ENCODE measurements at regions not wholly inside any gene's neighbourhood (a gene's known extent, or its start where the extent isn't known, plus 50 kb on each side); places are given as distances from the start of the nearest gene placed in this dataset.

GRCh38 chr18:2390158-2390557 lies 181.1 kb downstream of the METTL4 start:
- ATAC-seq (no peak), DNase-seq (ENCODE audit: low spot score) (no peak)

- DNase-seq (ENCODE audit: low spot score) = no peak
- ATAC-seq = no peak
These were observed 179.8 kb downstream of the METTL4 start for GRCh38 chr18:2391470-2391869.

GRCh38 chr18:2392446-2392845 lies 178.9 kb downstream of the METTL4 start:
- ATAC-seq (no peak), DNase-seq (ENCODE audit: low spot score) (no peak)

GRCh38 chr18:2394684-2395083 lies 176.6 kb downstream of the METTL4 start:
- DNase-seq (ENCODE audit: low spot score) = no peak

GRCh38 chr18:2395427-2396161 lies 175.7 kb downstream of the METTL4 start:
- no peak for DNase-seq (ENCODE audit: low spot score)
- no peak for ATAC-seq

More at GRCh38 chr18:2394684-2395083, 176.6 kb downstream of the METTL4 start:
- ATAC-seq = no peak

- DNase-seq (ENCODE audit: low spot score) (no peak), ATAC-seq (no peak)
These were observed 175.2 kb downstream of the METTL4 start for GRCh38 chr18:2396162-2396505.

- no peak for DNase-seq (ENCODE audit: low spot score)
- ATAC-seq = no peak
These were observed 170.6 kb downstream of the METTL4 start for GRCh38 chr18:2400701-2401196.

- DNase-seq (ENCODE audit: low spot score) (no peak), ATAC-seq (no peak)
These were observed 169.2 kb downstream of the METTL4 start for GRCh38 chr18:2402084-2402483.

GRCh38 chr18:2406544-2406943 lies 164.8 kb downstream of the METTL4 start:
- DNase-seq (ENCODE audit: low spot score) (peak; percentile 59), ATAC-seq (peak; percentile 94)

GRCh38 chr18:2407961-2408360 lies 163.3 kb downstream of the METTL4 start:
- ATAC-seq = no peak
- DNase-seq (ENCODE audit: low spot score) = no peak

GRCh38 chr18:2409906-2410305 lies 161.4 kb downstream of the METTL4 start:
- DNase-seq (ENCODE audit: low spot score) = no peak
- ATAC-seq = no peak

GRCh38 chr18:2410688-2411087 lies 160.6 kb downstream of the METTL4 start:
- DNase-seq (ENCODE audit: low spot score) (no peak), ATAC-seq (no peak)

GRCh38 chr18:2411381-2411960 lies 159.8 kb downstream of the METTL4 start:
- ATAC-seq = no peak
- DNase-seq (ENCODE audit: low spot score) = no peak

- no peak for DNase-seq (ENCODE audit: low spot score)
- no peak for ATAC-seq
These were observed 159.0 kb downstream of the METTL4 start for GRCh38 chr18:2412281-2412680.

- no peak for ATAC-seq
- DNase-seq (ENCODE audit: low spot score) = no peak
These were observed 158.1 kb downstream of the METTL4 start for GRCh38 chr18:2412996-2413751.

- ATAC-seq = no peak
- no peak for DNase-seq (ENCODE audit: low spot score)
These were observed 157.1 kb downstream of the METTL4 start for GRCh38 chr18:2414235-2414634.

- ATAC-seq (no peak), DNase-seq (ENCODE audit: low spot score) (no peak)
These were observed 155.6 kb downstream of the METTL4 start for GRCh38 chr18:2415656-2416055.

GRCh38 chr18:2417861-2418610 lies 153.3 kb downstream of the METTL4 start:
- ATAC-seq (no peak), DNase-seq (ENCODE audit: low spot score) (no peak)

GRCh38 chr18:2420367-2420766 lies 150.9 kb downstream of the METTL4 start:
- ATAC-seq (no peak), DNase-seq (ENCODE audit: low spot score) (no peak)

- ATAC-seq (no peak), DNase-seq (ENCODE audit: low spot score) (no peak)
These were observed 147.5 kb downstream of the METTL4 start for GRCh38 chr18:2423761-2424160.

GRCh38 chr18:2424420-2424819 lies 146.9 kb downstream of the METTL4 start:
- no peak for DNase-seq (ENCODE audit: low spot score)
- ATAC-seq = no peak

Data from left lobe of liver (tissue), 2 donors.